Mucosa of rectum (tissue), 2 donors: ENCODE measurements at regions not wholly inside any gene's neighbourhood (a gene's known extent, or its start where the extent isn't known, plus 50 kb on each side); places are given as distances from the start of the nearest gene placed in this dataset.

ENCODE experiments used
- H3K27ac ChIP-seq, 2 donors: one replicate each; pipeline ENCODE4 v1.7.0; 2013; ENCODE audit warnings: inconsistent platforms in 2 of 2, low read depth in 2 of 2, low read length in 2 of 2
- H3K27me3 ChIP-seq, 2 donors: one replicate each; pipeline ENCODE4 v1.7.0; 2013; ENCODE audit warnings: low read length in 2 of 2; ENCODE audit not compliant: control insufficient read depth in 2 of 2, insufficient read depth in 2 of 2
- H3K36me3 ChIP-seq, 2 donors: one replicate each; pipeline ENCODE4 v1.7.0; 2013; ENCODE audit warnings: low read length in 2 of 2; ENCODE audit not compliant: control insufficient read depth in 2 of 2, insufficient read depth in 2 of 2
- H3K4me1 ChIP-seq, 2 donors: one replicate each; pipeline ENCODE4 v1.7.0; 2013; ENCODE audit warnings: low read length in 2 of 2, mild to moderate bottlenecking in 1 of 2; ENCODE audit not compliant: control insufficient read depth in 2 of 2, insufficient read depth in 2 of 2
- H3K4me3 ChIP-seq, 2 donors: one replicate each; pipeline ENCODE4 v1.7.0; 2013; ENCODE audit warnings: low read length in 2 of 2
- H3K9ac ChIP-seq, 2 donors: one replicate each; pipeline ENCODE4 v1.7.0; 2013; ENCODE audit warnings: low read length in 2 of 2, low read depth in 1 of 2, mild to moderate bottlenecking in 1 of 2
- H3K9me3 ChIP-seq, 2 donors: one replicate each; pipeline ENCODE4 v1.7.0; 2013; ENCODE audit warnings: low read length in 2 of 2; ENCODE audit not compliant: control insufficient read depth in 2 of 2
- donor health status: healthy.
- donor health status: Normal muscosa, but diverticular disease.

DNA sequence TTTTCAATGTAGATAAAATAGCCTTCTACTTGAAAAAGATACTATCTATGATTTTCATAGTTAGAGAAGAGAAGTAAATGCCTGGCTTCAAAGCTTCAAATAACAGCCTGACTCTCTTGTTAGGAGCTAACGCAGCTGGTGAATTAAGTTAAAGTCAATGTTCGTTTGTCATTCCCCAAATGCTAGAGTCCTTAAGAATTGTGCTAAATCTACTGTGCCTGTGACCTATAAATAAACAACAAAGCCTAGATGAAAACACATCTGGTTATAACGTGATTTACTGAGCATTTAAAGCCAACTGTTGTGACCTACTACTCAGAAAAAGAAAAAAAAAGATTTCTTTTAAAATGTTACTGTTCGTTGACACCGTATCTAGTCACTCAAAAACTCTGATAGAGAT, 134.7 kb downstream of the POLR1F start:
- Histone ChIP-seq H3K36me3 (no peaks in the 10 kb centered on the region), H3K27me3 (no peaks in the 10 kb centered on the region), H3K9ac (no peak overlapping the region), H3K4me3 (no peak overlapping the region), H3K27ac (no peak overlapping the region), H3K4me1 (no peaks in the 10 kb centered on the region), H3K9me3 (no peaks in the 10 kb centered on the region)

- H3K4me1 ChIP-seq, result no peaks in the 10 kb centered on the region
- H3K27me3 ChIP-seq, result no peaks in the 10 kb centered on the region
- H3K9ac ChIP-seq, result no peak overlapping the region
- H3K27ac ChIP-seq, result no peak overlapping the region
- H3K36me3 ChIP-seq, result no peaks in the 10 kb centered on the region
- no peaks in the 10 kb centered on the region for H3K9me3 ChIP-seq
- no peak overlapping the region for H3K4me3 ChIP-seq
Measured at GRCh38 chr7:19572566-19572965, 136.3 kb downstream of the POLR1F start.

DNA sequence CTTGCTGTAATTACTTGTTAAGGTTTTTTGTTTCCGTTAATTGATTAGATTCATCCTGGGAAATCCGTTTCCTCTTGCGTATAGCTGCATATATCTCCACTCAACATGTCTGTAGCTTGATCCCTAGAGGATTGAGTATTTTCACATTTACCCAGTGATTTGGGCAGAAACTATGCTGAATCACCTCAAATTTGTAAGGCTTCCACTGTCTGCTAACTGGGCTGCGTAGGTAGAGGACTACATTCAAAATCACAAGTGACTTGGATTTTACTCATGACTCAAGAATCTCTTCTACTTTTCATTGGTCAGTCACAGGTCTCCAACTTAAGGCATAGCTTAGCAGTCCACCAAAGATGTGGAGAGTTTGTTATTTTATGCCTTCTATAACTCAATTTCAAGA, 141.8 kb downstream of the POLR1F start:
- H3K4me1 ChIP-seq, result no peaks in the 10 kb centered on the region
- H3K27ac ChIP-seq, result no peak overlapping the region
- no peaks in the 10 kb centered on the region for H3K27me3 ChIP-seq
- no peak overlapping the region for H3K4me3 ChIP-seq
- H3K9ac ChIP-seq, result no peak overlapping the region
- H3K36me3 ChIP-seq, result no peaks in the 10 kb centered on the region
- H3K9me3 ChIP-seq, result no peaks in the 10 kb centered on the region

DNA sequence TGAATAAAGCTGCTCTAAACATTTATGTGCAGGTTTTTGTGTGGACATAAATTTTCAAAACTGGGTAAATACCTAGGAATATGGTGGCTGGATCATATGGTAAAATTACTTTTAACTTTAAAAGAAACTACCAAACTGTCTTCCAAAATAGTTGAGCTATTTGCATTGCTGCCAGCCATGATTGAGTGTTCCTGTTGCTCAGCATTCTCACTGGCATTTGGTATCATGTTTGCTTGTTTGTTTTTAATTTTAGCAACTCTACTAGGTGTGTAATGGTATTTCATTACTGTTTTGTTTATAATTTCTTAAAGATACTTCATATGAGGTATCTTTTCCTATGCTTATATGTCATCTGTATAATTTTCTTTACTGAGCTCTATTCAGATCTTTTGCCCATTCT, 143.2 kb downstream of the POLR1F start:
- Histone ChIP-seq H3K9me3 (no peaks in the 10 kb centered on the region), H3K4me3 (no peak overlapping the region), H3K4me1 (no peaks in the 10 kb centered on the region), H3K36me3 (no peaks in the 10 kb centered on the region), H3K9ac (no peak overlapping the region), H3K27me3 (no peaks in the 10 kb centered on the region), H3K27ac (no peak overlapping the region)

- no peak overlapping the region for H3K27ac ChIP-seq
- no peaks in the 10 kb centered on the region for H3K27me3 ChIP-seq
- no peaks in the 10 kb centered on the region for H3K36me3 ChIP-seq
- H3K9ac ChIP-seq, result no peak overlapping the region
- no peaks in the 10 kb centered on the region for H3K4me1 ChIP-seq
- H3K4me3 ChIP-seq, result no peak overlapping the region
- no peaks in the 10 kb centered on the region for H3K9me3 ChIP-seq
Measured at GRCh38 chr7:19561121-19561805, 147.6 kb downstream of the POLR1F start.

DNA sequence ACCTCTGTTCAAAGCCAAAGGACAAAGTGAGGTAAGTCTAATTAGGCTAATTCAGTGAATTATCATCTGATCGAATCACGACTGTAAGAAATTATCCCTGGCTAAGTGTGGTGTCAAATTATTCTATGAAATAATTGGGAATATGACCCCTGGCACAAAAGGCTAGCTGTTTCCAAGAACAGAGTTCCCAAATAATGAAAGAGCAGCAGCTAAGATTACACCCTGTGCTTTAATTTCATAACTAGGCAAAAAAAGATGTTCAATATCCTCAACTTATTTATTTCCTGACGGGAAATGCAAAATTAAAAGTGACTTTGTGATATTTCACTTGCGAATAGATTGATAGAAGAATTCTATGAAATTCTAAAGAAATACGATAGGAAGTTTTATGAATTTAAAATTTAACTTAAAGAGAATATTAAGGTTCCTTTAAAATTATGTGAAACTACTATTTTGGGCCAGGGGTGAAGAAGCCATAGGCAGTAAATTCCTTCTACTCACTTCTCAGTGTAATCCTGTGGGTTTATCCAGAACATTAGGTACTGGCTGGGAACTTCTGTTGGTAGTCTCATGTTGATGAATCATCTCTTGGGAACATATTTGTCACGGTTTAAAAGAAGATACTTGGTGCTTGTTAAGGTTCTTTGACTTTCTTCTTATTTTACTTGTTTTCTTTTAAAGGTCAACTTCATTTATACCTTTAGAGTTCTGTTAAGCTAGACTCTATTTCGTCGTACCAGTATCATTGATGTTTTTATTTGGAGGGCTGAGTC, 148.5 kb downstream of the POLR1F start:
- Histone ChIP-seq H3K4me1 (no peaks in the 10 kb centered on the region), H3K9ac (no peak overlapping the region), H3K27ac (no peak overlapping the region), H3K4me3 (no peak overlapping the region), H3K9me3 (no peaks in the 10 kb centered on the region), H3K27me3 (no peaks in the 10 kb centered on the region), H3K36me3 (no peaks in the 10 kb centered on the region)

DNA sequence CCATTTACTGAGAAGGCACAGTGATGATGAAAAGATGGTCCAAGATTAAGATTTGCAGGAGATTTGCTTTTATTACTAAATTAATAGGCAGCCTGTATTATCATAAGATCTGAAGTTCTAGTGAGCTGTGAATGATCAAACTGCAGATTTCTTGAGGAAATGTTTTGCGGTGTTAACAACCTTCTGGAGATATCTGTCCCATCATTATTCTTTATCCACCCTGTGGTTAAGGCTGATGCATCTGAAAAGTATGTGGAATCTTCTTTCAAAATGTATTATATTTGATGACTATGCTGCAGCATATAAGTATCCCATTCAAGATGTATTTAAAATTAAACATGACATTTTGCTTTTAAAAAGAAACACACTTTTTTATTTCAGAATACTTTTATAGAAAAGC, 150.3 kb downstream of the POLR1F start:
- no peaks in the 10 kb centered on the region for H3K4me1 ChIP-seq
- H3K36me3 ChIP-seq, result no peaks in the 10 kb centered on the region

DNA sequence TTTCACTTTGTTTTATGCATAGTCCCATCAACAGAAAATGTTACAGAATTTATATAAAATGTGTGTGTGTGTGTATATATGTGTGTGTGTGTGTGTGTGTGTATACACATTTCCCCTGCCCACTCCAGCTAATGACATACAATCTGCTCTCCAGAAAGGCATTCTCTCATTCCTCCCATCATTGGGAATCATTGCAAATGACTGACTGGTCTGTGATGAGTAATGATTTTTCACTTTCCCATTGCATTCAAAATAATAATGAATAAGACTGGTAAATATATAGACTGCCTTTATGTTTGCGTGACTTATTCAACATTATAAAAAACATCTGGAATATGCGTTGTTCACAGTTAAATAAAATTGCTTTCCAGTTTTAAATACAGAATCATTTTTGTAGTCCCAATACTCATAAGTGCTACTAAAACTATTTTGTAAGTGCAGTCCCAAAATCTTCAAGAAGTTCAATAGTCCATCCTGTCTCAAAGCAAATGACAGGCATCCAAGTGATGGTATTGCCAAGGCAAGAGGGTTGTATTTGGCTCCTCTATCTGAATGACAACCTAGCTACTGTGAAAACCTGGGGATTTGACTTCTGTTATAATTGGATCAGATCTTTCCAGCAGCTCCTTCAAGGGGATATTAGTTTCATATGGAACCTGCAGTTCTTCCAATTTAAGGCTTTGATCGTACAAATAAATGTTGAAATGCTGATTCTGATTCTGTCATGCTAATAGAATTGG, 150.9 kb downstream of the POLR1F start:
- no peaks in the 10 kb centered on the region for H3K27me3 ChIP-seq

More for the DNA sequence above, 150.3 kb downstream of the POLR1F start:
- Histone ChIP-seq H3K9ac (no peak overlapping the region), H3K4me3 (no peak overlapping the region), H3K9me3 (no peaks in the 10 kb centered on the region), H3K27me3 (no peaks in the 10 kb centered on the region), H3K27ac (no peak overlapping the region)

GRCh38 chr7:19554581-19554980, 154.3 kb downstream of the POLR1F start:
- Histone ChIP-seq H3K4me3 (no peak overlapping the region), H3K27me3 (no peaks in the 10 kb centered on the region), H3K4me1 (no peaks in the 10 kb centered on the region), H3K9me3 (no peaks in the 10 kb centered on the region), H3K27ac (no peak overlapping the region), H3K36me3 (no peaks in the 10 kb centered on the region), H3K9ac (no peak overlapping the region)

More for the DNA sequence above, 150.9 kb downstream of the POLR1F start:
- H3K9me3 ChIP-seq, result no peaks in the 10 kb centered on the region
- no peak overlapping the region for H3K27ac ChIP-seq
- no peaks in the 10 kb centered on the region for H3K36me3 ChIP-seq
- H3K4me1 ChIP-seq, result no peaks in the 10 kb centered on the region
- no peak overlapping the region for H3K4me3 ChIP-seq
- no peak overlapping the region for H3K9ac ChIP-seq

- no peak overlapping the region for H3K9ac ChIP-seq
- H3K27me3 ChIP-seq, result no peaks in the 10 kb centered on the region
- no peaks in the 10 kb centered on the region for H3K36me3 ChIP-seq
- no peaks in the 10 kb centered on the region for H3K9me3 ChIP-seq
- H3K4me1 ChIP-seq, result no peaks in the 10 kb centered on the region
- no peak overlapping the region for H3K4me3 ChIP-seq
- H3K27ac ChIP-seq, result no peak overlapping the region
Measured at GRCh38 chr7:19552576-19552975, 156.3 kb downstream of the POLR1F start.
